Naive thymus-derived CD4-positive, alpha-beta T cell (primary cell): ENCODE measurements at regions not wholly inside any gene's neighbourhood (a gene's known extent, or its start where the extent isn't known, plus 50 kb on each side); places are given as distances from the start of the nearest gene placed in this dataset.
"Not testable (repeated sequence)": the region's sequence is repeated elsewhere in the genome, so short reads cannot be mapped to it uniquely, and the experiment has no call there.

Experiments used
- ATAC-seq: fragments of 150-1000 bp; cut with Tn5 transposase; 2 replicates; pipeline ENCODE4 v1.10.0; 2021; ENCODE audit warnings: mild to moderate bottlenecking, moderate library complexity
- CTCF ChIA-PET: fragments of 350-600 bp; sonication (Branson Sonifier 250); formaldehyde crosslinking; loops from one replicate; lab custom pipeline; 2021; ENCODE audit warnings: antibody characterized with exemption; lab: Charles Lee
- POLR2A ChIA-PET: fragments of 350-600 bp; sonication (Branson Sonifier 250); formaldehyde crosslinking; loops from one replicate; lab custom pipeline; 2021; ENCODE audit warnings: antibody characterized with exemption, inconsistent platforms; lab: Charles Lee
- DNase-seq, 9 donors: peaks; one replicate each; pipeline versions ENCODE4 v3.0.0 to v3.0.0-alpha.2; 2020 to 2022; ENCODE audit warnings: mixed read lengths in 1 of 9
- H3K27ac ChIP-seq: one replicate; pipeline ENCODE4 v1.7.0; 2013; ENCODE audit warnings: mild to moderate bottlenecking, low read depth, low read length, moderate library complexity
- H3K27me3 ChIP-seq, 2 donors: one replicate each; pipeline ENCODE4 v1.7.0; 2013; ENCODE audit warnings: low read length in 2 of 2, mild to moderate bottlenecking in 2 of 2, moderate library complexity in 2 of 2; ENCODE audit not compliant: control insufficient read depth in 2 of 2, insufficient read depth in 2 of 2
- H3K36me3 ChIP-seq, 3 experiments: 1 replicate in 2 of 3; 2 replicates in 1 of 3; pipeline ENCODE4 v1.7.0; 2013; ENCODE audit warnings: low read length in 3 of 3, mild to moderate bottlenecking in 3 of 3, moderate library complexity in 1 of 3; ENCODE audit not compliant: insufficient read depth in 3 of 3, control insufficient read depth in 2 of 3
- H3K4me1 ChIP-seq, 2 donors: one replicate each; pipeline ENCODE4 v1.7.0; 2013; ENCODE audit warnings: low read length in 2 of 2, mild to moderate bottlenecking in 2 of 2, moderate library complexity in 1 of 2; ENCODE audit not compliant: control insufficient read depth in 2 of 2, insufficient read depth in 2 of 2
- H3K4me3 ChIP-seq: 2 replicates; pipeline ENCODE4 v1.7.0; 2013; ENCODE audit warnings: mild to moderate bottlenecking, low read length
- H3K9me3 ChIP-seq, 3 experiments: 1 replicate in 2 of 3; 2 replicates in 1 of 3; pipeline ENCODE4 v1.7.0; 2013; ENCODE audit warnings: low read length in 3 of 3; ENCODE audit not compliant: control insufficient read depth in 2 of 3
- H3K27ac Mint-ChIP-seq, 9 donors: one replicate each; pipeline ENCODE4 v1.8.0; 2020 to 2022; ENCODE audit warnings: mixed read lengths in 9 of 9, mild to moderate bottlenecking in 8 of 9, moderate library complexity in 5 of 9, inconsistent platforms in 2 of 9
- H3K27me3 Mint-ChIP-seq, 5 donors: one replicate each; pipeline ENCODE4 v1.8.0; 2021 to 2022; ENCODE audit warnings: mixed read lengths in 5 of 5, mild to moderate bottlenecking in 1 of 5
- H3K36me3 Mint-ChIP-seq, 5 donors: one replicate each; pipeline ENCODE4 v1.8.0; 2020 to 2022; ENCODE audit warnings: mixed read lengths in 5 of 5, mild to moderate bottlenecking in 3 of 5, inconsistent platforms in 1 of 5
- H3K4me1 Mint-ChIP-seq, 7 donors: one replicate each; pipeline ENCODE4 v1.8.0; 2020 to 2022; ENCODE audit warnings: mixed read lengths in 7 of 7, mild to moderate bottlenecking in 3 of 7, inconsistent platforms in 1 of 7
- H3K4me3 Mint-ChIP-seq, 10 donors: one replicate each; pipeline ENCODE4 v1.8.0; 2020 to 2022; ENCODE audit warnings: mild to moderate bottlenecking in 10 of 10, mixed read lengths in 10 of 10, moderate library complexity in 6 of 10, inconsistent platforms in 2 of 10
- H3K9me3 Mint-ChIP-seq, 11 donors: one replicate each; pipeline ENCODE4 v1.8.0; 2020 to 2022; ENCODE audit warnings: mixed read lengths in 11 of 11, mild to moderate bottlenecking in 4 of 11, inconsistent platforms in 1 of 11, moderate library complexity in 1 of 11
- intact Hi-C, 2 donors: fragments of 100-400 bp; cut with micrococcal nuclease; formaldehyde crosslinking; loops; one replicate each; pipeline ENCODE4 v1.15.1; 2023

DNA sequence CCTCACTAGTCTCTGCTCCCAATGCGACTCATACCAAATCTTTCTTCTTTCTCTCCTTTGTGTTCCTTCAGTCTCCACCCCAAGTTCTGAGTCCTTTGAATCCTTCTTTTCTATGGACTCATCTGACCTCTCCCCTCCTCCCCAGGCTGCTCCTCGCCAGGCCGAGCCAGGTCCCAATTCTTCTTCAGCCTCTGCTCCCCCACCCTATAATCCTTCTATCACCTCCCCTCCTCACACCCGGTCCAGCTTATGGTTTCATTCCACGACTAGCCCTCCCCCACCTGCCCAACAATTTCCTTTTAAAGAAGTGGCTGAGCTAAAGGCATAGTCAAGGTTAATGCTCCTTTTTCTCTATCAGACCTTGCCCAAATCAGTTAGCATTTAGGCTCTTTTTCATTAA is 518.5 kb downstream of the MATN1 start:
- H3K27me3 ChIP-seq, H3K27ac Mint-ChIP-seq, H3K27ac ChIP-seq, H3K9me3 Mint-ChIP-seq, H3K36me3 ChIP-seq, POLR2A ChIA-PET, CTCF ChIA-PET, H3K4me3 ChIP-seq, H3K4me1 Mint-ChIP-seq, ATAC-seq, H3K36me3 Mint-ChIP-seq, DNase-seq, H3K4me1 ChIP-seq, H3K9me3 ChIP-seq, H3K4me3 Mint-ChIP-seq, intact Hi-C loops, H3K27me3 Mint-ChIP-seq: not testable (repeated sequence)

DNA sequence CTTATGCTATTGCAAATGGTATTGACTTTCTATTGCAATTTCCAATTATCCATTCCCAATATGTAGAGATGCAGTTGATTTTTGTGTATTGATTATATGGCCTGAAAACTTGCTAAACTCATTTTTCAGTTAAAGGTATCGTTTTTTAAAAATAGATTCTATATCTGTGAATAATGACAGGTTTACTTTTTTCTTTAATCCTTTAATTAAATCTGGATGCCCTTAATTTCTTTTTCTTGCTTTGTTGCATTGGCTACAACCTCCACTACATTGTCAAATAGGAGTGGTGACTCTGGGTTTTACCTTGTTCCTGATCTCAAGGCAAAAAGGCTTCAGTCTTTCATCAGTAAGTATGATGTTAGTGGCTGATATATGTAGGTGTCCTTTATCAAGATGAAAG is 522.4 kb downstream of the MATN1 start:
- POLR2A ChIA-PET: no interaction called here
- Mint-ChIP-seq H3K36me3 (no peaks in the 10 kb centered on the region), H3K27me3 (peaks cover 14 to 27% (median 19%) of the 10 kb centered on the region in 5 donors), H3K27ac (no peak overlapping the region), H3K4me3 (no peak overlapping the region), H3K4me1 (peaks cover 0 to 7% (median 0%) of the 10 kb centered on the region in 7 donors), H3K9me3 (peaks cover 0 to 4% (median 0%) of the 10 kb centered on the region in 11 donors)
- H3K27ac ChIP-seq: no peak overlapping the region
- no peaks in the 10 kb centered on the region for H3K27me3 ChIP-seq
- H3K4me1 ChIP-seq: no peaks in the 10 kb centered on the region
- H3K36me3 ChIP-seq: no peaks in the 10 kb centered on the region
- H3K4me3 ChIP-seq: no peak overlapping the region
- ATAC-seq: no peak
- intact Hi-C loops: no loop called here
- no peak for DNase-seq
- CTCF ChIA-PET: interaction anchor here (0.7 kb wide), 1 partner anchor 560 kb away, joined by 3 read pairs; no protein-coding TSS in a partner anchor
- no peaks in the 10 kb centered on the region for H3K9me3 ChIP-seq

DNA sequence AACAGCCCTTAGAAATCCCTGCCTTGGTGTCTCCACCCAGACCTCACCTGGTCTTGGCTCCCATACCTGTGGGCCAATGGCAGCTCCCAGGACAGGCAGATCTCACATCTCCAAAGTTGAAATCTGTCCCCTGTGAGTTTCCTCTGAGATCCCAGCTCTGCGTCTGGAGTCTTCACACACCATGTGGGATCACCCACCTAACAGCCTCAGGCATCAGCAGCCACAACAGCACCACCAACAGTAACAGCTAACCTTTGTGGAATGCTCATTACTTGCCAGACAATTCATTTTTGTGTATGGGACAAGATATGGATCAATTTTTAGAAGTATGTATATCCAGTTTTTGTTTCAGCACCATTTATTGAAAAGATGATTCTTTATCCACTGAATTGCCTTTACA is 523.2 kb downstream of the MATN1 start:
- CTCF ChIA-PET: no interaction called here
- DNase-seq: no peak
- Mint-ChIP-seq H3K9me3 (peaks cover 0 to 4% (median 0%) of the 10 kb centered on the region in 11 donors), H3K4me1 (peaks cover 0 to 7% (median 0%) of the 10 kb centered on the region in 7 donors), H3K36me3 (no peaks in the 10 kb centered on the region), H3K27me3 (peaks cover 15 to 33% (median 22%) of the 10 kb centered on the region in 5 donors), H3K4me3 (no peak overlapping the region), H3K27ac (no peak overlapping the region)
- Histone ChIP-seq H3K27ac (no peak overlapping the region), H3K4me3 (no peak overlapping the region), H3K4me1 (no peaks in the 10 kb centered on the region), H3K36me3 (no peaks in the 10 kb centered on the region), H3K27me3 (no peaks in the 10 kb centered on the region), H3K9me3 (no peaks in the 10 kb centered on the region)
- intact Hi-C loops: no loop called here
- POLR2A ChIA-PET: no interaction called here
- no peak for ATAC-seq

DNA sequence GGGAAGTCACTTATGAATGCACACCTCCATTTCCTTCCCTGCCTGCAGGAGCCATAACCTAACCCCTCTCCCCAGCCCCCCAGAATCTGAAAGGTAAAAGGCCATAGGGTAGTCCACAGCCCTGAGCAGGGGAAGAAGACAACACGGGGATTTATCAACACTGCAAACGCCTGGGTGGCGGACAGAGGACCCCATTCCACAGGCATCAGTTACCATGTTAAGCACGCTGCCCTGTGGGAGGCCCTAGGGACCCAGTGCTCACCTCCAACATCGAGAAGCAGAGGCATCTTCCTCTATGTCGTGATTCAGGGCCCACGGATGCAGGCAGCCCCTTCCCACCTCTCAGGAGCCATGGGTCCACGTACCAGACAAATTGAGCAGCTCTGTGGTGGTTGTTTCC is 523.8 kb downstream of the MATN1 start:
- H3K4me3 ChIP-seq: no peak overlapping the region
- H3K4me1 ChIP-seq: no peaks in the 10 kb centered on the region
- ChIA-PET CTCF (no interaction called here), POLR2A (no interaction called here)
- ATAC-seq: no peak
- H3K9me3 ChIP-seq: no peaks in the 10 kb centered on the region
- no peaks in the 10 kb centered on the region for H3K36me3 ChIP-seq
- no peak overlapping the region for H3K27ac Mint-ChIP-seq
- H3K9me3 Mint-ChIP-seq: peaks cover 0 to 4% (median 0%) of the 10 kb centered on the region in 11 donors
- H3K4me3 Mint-ChIP-seq: no peak overlapping the region
- H3K36me3 Mint-ChIP-seq: no peaks in the 10 kb centered on the region
- no peaks in the 10 kb centered on the region for H3K27me3 ChIP-seq
- no peak overlapping the region for H3K27ac ChIP-seq
- no peak for DNase-seq
- intact Hi-C loops: no loop called here
- H3K4me1 Mint-ChIP-seq: peaks cover 0 to 7% (median 0%) of the 10 kb centered on the region in 7 donors
- peaks cover 15 to 39% (median 25%) of the 10 kb centered on the region in 5 donors for H3K27me3 Mint-ChIP-seq

DNA sequence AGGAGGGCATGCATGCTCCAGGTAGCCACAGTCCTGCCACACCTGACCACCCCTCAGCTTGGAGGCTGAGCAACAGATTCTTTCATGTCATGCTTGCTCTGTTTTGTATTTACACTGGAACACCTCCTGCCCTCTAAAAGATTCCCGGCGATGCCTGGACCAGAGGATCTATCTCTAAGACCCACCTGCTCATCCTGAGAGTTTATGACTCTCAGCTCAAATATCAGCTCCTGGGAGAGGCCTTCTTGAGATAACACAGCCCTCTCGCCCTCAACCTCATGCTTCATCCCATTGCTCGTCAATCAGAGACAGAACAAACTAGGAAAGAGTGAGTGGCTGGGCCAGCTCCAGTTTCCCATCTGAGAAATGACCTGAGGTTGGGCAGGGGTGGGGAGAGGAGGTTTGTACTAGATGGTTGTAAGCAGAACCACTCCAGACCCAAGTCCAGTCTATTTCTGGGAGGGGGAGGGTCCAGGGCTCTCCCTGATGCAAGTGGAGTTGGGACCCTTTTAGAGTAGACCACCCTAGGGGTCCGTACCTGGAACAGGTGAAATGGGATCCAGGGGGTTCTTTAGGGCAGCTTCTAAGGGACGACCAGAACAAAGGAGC is 524.5 kb downstream of the MATN1 start:
- no peak overlapping the region for H3K4me3 ChIP-seq
- no peak overlapping the region for H3K27ac ChIP-seq
- no peaks in the 10 kb centered on the region for H3K27me3 ChIP-seq
- no peak for DNase-seq
- no peaks in the 10 kb centered on the region for H3K36me3 ChIP-seq
- H3K9me3 ChIP-seq: no peaks in the 10 kb centered on the region
- Mint-ChIP-seq H3K4me1 (peaks cover 0 to 7% (median 0%) of the 10 kb centered on the region in 7 donors), H3K9me3 (peaks cover 0 to 4% (median 0%) of the 10 kb centered on the region in 11 donors), H3K27ac (no peak overlapping the region), H3K4me3 (no peak overlapping the region), H3K27me3 (peaks cover 15 to 45% (median 28%) of the 10 kb centered on the region in 5 donors), H3K36me3 (no peaks in the 10 kb centered on the region)
- H3K4me1 ChIP-seq: no peaks in the 10 kb centered on the region
- no peak for ATAC-seq
- ChIA-PET POLR2A (no interaction called here), CTCF (no interaction called here)
- intact Hi-C loops: no loop called here

DNA sequence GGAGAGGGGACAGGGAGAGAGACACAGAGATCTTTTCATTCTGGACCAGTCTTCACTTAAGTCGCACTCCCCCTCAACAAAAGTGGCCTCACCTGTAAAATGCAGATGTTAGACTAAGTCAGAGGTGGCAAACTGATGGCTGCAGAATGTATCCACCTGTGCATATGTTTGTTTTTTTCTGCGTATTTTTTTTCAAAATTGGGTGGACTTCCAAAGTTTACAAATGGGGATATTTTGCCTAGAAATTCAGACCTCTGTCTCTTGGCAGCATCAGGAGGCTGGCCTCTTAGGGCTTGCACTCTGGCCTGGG is 525.0 kb downstream of the MATN1 start:
- ATAC-seq: no peak
- no peak for DNase-seq
- H3K27ac Mint-ChIP-seq: no peak overlapping the region
- H3K9me3 ChIP-seq: no peaks in the 10 kb centered on the region
- H3K4me1 ChIP-seq: no peaks in the 10 kb centered on the region
- H3K27me3 ChIP-seq: no peaks in the 10 kb centered on the region
- H3K4me1 Mint-ChIP-seq: peaks cover 0 to 8% (median 0%) of the 10 kb centered on the region in 7 donors
- no peak overlapping the region for H3K4me3 Mint-ChIP-seq
- peaks cover 12 to 50% (median 33%) of the 10 kb centered on the region in 5 donors for H3K27me3 Mint-ChIP-seq
- H3K36me3 ChIP-seq: no peaks in the 10 kb centered on the region
- H3K9me3 Mint-ChIP-seq: peaks cover 0 to 4% (median 0%) of the 10 kb centered on the region in 11 donors
- no peak overlapping the region for H3K27ac ChIP-seq
- no peaks in the 10 kb centered on the region for H3K36me3 Mint-ChIP-seq
- no peak overlapping the region for H3K4me3 ChIP-seq
- intact Hi-C loops: no loop called here
- CTCF ChIA-PET: no interaction called here
- POLR2A ChIA-PET: no interaction called here

DNA sequence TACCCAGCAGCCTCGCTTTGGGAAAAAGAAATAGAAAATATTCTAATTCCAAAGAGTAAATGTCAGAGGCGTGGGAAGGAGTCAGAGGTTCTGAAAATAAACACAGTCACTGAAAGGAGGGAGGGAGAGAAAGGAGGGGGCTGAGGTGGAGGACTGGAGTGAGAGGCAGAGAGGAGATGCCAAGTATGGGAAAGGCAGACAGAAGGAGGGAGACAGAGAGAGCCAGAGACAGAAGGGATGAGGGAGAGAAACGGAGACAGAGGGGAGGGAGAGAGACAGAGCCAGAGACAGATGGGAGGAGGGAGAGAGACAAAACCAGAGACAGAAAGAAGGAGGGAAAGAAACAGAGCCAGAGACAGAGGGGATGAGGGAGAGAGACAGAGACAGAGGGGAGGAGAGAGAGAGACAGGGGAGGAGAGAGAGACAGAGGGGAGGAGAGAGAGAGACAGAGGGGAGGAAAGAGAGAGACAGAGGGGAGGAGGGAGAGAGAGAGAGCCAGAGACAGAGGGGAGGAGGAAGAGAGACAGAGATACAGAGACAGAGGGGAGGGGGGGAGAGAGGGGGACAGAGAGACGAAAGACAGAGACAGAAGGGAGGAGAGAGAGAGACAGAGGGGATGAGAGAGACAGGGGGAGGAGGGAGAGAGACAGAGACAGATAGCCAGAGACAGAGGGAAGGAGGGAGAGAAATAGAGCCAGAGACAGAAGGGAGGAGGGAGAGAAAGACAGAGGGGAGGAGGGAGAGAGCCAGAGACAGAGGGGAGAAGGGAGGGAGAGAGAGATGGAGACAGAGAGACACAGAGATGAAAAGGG is 525.5 kb downstream of the MATN1 start:
- no peaks in the 10 kb centered on the region for H3K27me3 ChIP-seq
- no peaks in the 10 kb centered on the region for H3K4me1 ChIP-seq
- ChIA-PET POLR2A (no interaction called here), CTCF (no interaction called here)
- H3K27ac ChIP-seq: no peak overlapping the region
- Mint-ChIP-seq H3K36me3 (no peaks in the 10 kb centered on the region), H3K4me1 (peaks cover 0 to 9% (median 0%) of the 10 kb centered on the region in 7 donors), H3K27me3 (peaks cover 12 to 56% (median 36%) of the 10 kb centered on the region in 5 donors), H3K4me3 (no peak overlapping the region), H3K27ac (no peak overlapping the region), H3K9me3 (peaks cover 0 to 4% (median 2%) of the 10 kb centered on the region in 11 donors)
- H3K4me3 ChIP-seq: no peak overlapping the region
- ATAC-seq: no peak
- no peak for DNase-seq
- intact Hi-C loops: no loop called here
- H3K9me3 ChIP-seq: no peaks in the 10 kb centered on the region
- H3K36me3 ChIP-seq: no peaks in the 10 kb centered on the region
